GM12865 (cell line): ENCODE measurements at regions not wholly inside any gene's neighbourhood (a gene's known extent, or its start where the extent isn't known, plus 50 kb on each side); places are given as distances from the start of the nearest gene placed in this dataset.

Source experiments
- DNase-seq: peaks from one replicate; pipeline ENCODE4 v3.0.0; 2010; ENCODE audit warnings: low read depth
- H3K4me3 ChIP-seq: 2 replicates; pipeline ENCODE4 v1.5.1; 2011; ENCODE audit warnings: mild to moderate bottlenecking, low read depth, low read length, control low read depth
- TF ChIP-seq, protein P1 (sequence below): IDR thresholded peaks from 2 replicates; pipeline ENCODE4 v1.5.1; 2011; ENCODE audit warnings: low read length, control low read depth, low read depth, inconsistent platforms; ENCODE audit not compliant: insufficient read depth; ENCODE audit errors: missing control alignments

DNA sequence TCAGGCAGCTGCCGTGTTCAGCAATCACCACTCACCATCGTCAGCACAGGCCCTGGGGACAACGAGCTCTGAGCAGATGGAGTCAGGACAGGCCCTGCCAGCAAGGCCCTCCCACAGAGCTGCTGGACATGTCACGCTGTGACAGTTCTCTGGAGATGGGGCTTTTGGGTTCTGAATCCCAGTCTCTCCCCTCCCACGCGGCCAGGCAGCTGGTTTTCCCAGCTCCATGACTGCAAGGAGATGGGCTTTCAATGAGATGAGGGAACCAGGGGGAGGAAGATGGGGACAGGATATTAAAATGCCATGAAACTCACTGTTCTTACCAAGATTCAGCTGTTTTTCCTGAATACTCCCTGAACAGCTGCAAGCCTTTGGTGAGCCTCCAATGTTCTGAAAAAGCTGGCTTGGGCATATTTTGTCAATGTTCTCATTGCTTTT lies 305.9 kb downstream of the BRD1 start:
- DNase-seq: no peak
- TF ChIP-seq, protein P1, sequence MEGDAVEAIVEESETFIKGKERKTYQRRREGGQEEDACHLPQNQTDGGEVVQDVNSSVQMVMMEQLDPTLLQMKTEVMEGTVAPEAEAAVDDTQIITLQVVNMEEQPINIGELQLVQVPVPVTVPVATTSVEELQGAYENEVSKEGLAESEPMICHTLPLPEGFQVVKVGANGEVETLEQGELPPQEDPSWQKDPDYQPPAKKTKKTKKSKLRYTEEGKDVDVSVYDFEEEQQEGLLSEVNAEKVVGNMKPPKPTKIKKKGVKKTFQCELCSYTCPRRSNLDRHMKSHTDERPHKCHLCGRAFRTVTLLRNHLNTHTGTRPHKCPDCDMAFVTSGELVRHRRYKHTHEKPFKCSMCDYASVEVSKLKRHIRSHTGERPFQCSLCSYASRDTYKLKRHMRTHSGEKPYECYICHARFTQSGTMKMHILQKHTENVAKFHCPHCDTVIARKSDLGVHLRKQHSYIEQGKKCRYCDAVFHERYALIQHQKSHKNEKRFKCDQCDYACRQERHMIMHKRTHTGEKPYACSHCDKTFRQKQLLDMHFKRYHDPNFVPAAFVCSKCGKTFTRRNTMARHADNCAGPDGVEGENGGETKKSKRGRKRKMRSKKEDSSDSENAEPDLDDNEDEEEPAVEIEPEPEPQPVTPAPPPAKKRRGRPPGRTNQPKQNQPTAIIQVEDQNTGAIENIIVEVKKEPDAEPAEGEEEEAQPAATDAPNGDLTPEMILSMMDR: no peak
- H3K4me3 ChIP-seq: no peak overlapping the region

DNA sequence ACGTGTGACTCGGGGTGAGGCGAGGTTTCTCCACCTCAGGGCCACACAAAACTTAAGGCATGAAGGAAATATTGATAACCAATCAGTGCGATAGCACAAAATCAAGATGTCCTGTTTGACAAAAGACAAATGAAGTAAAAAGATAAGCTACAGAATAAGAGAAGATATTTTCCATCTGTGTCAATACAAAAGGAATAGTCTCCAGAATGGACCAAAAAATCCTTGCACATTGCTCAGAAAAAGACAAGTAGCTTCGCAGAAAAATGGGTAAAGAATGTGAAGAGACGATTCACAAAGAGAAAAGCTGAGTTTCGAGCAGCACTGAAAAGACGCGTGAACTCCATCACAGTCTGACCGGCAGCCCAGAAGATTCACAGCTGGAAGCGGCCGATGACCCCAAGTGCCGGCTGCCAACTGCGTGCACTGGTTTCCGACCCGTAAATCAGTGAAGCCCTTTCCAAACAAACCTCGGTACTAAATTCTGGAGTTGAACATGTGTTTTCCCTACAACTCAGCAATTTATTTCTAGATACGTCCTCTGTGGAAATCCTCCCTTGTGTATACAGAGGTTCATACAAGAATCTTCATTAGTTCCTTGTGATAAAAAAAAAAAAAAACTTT lies 308.4 kb downstream of the BRD1 start:
- DNase-seq: no peak
- TF ChIP-seq, protein P1: no peak

DNA sequence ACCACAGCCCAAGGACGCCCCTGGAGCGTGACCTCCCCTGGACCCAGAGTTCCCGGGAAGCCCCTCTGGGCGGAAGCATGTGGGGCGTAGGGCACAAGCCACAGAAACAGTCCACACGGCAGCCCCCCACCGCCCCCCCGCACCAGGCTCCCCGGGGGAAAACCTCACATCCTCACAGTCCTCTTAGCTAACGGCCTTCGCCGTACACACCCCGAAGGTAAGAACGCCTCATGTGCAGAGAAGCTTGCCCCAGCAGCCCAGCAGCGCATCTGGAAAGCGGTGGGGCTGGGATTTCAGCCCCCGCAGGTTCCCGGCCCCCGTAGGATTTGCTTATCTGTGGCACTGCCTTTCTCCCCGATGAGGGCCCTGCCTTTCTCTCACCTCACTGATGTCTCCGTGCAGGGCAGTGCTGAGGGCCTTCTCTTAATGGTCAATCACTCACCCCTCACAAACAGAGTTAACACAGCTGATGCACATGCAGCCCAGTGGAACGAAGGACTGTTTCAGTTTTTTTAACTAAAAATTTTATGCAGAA lies 309.2 kb downstream of the BRD1 start:
- TF ChIP-seq, protein P1: no peak
- DNase-seq: no peak
- H3K4me3 ChIP-seq: no peak overlapping the region

More for the DNA sequence above, 308.4 kb downstream of the BRD1 start:
- H3K4me3 ChIP-seq: no peak overlapping the region

DNA sequence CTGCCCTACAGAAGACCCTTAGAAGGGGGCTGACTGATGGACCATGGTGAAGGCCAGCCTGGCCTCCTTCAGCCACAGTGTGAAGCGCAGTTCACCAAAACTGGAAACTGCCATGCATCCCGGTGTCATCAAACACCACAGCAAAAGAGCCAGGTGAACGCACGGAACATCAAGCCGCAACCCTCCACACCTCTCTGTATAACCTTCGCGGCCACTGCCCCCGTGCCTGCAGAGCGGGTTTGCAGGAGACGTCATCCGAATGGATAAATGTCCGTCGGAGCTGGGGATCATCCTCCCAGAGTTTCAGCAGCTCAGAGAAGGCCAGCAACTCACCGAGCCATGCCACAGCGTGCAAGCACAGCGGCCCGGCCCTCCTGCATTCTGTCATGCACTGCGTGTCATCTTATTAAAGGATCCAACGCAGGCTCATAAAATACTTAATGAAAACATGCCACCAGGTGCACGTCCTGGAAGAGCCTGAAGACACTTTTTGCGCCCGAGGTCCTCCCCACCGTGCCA lies 309.9 kb downstream of the BRD1 start:
- H3K4me3 ChIP-seq: no peak overlapping the region
- TF ChIP-seq, protein P1: no peak
- DNase-seq: no peak

DNA sequence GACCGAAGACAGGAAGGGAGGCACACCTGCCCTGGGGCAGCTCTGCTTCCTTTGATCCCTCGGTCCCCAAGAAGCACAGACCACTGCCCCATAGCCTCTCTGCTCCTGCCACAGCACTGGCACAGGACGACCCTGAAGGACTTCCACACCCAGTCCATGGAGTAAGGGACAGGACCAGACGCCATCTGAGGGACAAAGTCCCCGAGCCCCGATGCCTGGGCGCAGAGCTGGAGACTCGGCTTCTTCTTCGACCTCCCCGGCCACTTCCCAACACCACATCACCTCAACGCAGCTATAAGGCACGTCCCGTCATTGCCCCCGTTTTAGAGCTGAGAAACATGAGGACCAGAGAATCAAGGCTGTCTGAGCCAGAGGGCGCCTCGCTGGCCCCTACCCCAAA lies 310.5 kb downstream of the BRD1 start:
- TF ChIP-seq, protein P1: no peak
- DNase-seq: no peak
- H3K4me3 ChIP-seq: no peak overlapping the region

DNA sequence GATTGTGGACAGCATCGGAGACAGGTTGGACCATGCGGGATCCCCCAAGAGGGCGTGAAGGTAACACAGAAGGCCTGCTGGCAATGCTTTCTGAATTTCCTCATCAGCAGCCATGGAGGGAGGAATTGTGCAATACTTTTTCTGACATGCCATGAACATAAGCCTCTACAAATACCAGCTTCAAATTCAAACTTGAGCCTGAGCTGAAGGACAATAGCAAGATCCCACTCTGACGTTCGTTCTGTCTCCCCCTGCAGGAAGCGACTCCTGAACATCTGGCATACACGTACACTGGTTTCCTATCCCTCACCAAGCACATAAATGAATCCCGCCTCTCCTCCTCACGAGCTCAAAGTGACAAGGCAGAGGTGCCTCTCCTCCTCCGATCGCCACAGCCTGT lies 312.2 kb downstream of the BRD1 start:
- TF ChIP-seq, protein P1: no peak
- no peak overlapping the region for H3K4me3 ChIP-seq
- no peak for DNase-seq
